K562 (cell line): ENCODE measurements at regions not wholly inside any gene's neighbourhood (a gene's known extent, or its start where the extent isn't known, plus 50 kb on each side); places are given as distances from the start of the nearest gene placed in this dataset.

Source experiments
- CTCF ChIP-seq, 3 experiments: IDR thresholded peaks in 2 of 3; conservative IDR thresholded peaks in 1 of 3; 2 replicates each; pipeline ENCODE4 v1.5.1; 2011 to 2012; ENCODE audit warnings: low read length in 3 of 3, mild to moderate bottlenecking in 3 of 3, control low read depth in 2 of 3, improper control_type of control experiment in 1 of 3, inconsistent platforms in 1 of 3, low read depth in 1 of 3, mixed read lengths in 1 of 3, moderate library complexity in 1 of 3; ENCODE audit not compliant: insufficient read depth in 2 of 3
- HDAC2 ChIP-seq: fragments of 450-650 bp; IDR thresholded peaks from 2 replicates; pipeline ENCODE4 v1.6.1; 2016; ENCODE audit warnings: mild to moderate bottlenecking
- POLR2H ChIP-seq: IDR thresholded peaks from 2 replicates; pipeline ENCODE4 v1.6.1; 2016; ENCODE audit warnings: missing genetic modification characterization, low read depth, mild to moderate bottlenecking, control low read depth, missing compliant biosample characterization, moderate library complexity
- RAD21 ChIP-seq, 2 experiments: fragments of 250-450 bp in 1 of 2; fragments of 450-650 bp in 1 of 2; sonication (Bioruptor Pico) in 1 of 2; formaldehyde crosslinking in 1 of 2; IDR thresholded peaks in 1 of 2; conservative IDR thresholded peaks in 1 of 2; 2 replicates each; pipeline versions ENCODE4 v1.4.0 to v1.8.0; 2020 to 2022; ENCODE audit warnings: mild to moderate bottlenecking in 2 of 2, moderate library complexity in 1 of 2
- ZNF146 ChIP-seq: IDR thresholded peaks from one replicate; pipeline ENCODE4 v1.6.1; 2018; ENCODE audit warnings: missing compliant biosample characterization; ENCODE audit not compliant: unreplicated experiment
- ZNF639 ChIP-seq, 2 experiments: fragments of 200-800 bp in 1 of 2; sonication (Bioruptor generic) in 1 of 2; sonication (generic) in 1 of 2; formaldehyde crosslinking in 1 of 2; IDR thresholded peaks in 1 of 2; conservative IDR thresholded peaks in 1 of 2; 2 replicates each; pipeline versions ENCODE4 v1.5.0 to v1.6.1; 2016 to 2020; ENCODE audit warnings: missing compliant biosample characterization in 1 of 2, missing genetic modification characterization in 1 of 2, missing genetic modification reagents in 1 of 2
- ZSCAN32 ChIP-seq: fragments of 450-650 bp; formaldehyde crosslinking; IDR thresholded peaks from 2 replicates; pipeline ENCODE4 v1.4.0; 2020; ENCODE audit warnings: mild to moderate bottlenecking, moderate library complexity

DNA sequence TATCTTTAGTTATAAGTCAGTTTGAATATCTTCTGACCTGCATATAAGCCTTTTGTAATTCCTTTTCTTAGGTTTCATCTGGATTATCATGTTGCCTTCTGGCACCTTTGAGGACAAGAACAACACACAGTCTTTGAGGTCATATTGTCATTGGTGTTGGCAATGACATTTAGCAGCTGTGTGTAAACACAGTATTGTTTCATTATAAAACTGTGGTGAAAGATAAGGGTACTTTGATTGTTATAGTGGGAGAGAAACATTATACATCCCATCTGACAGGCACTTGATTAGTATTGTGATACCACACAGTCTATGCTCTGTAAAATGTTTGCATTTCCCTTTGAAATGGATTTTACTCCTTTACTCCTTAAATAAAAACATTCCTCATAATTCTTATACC lies 313.5 kb downstream of the RPRM start:
- TF ChIP-seq ZNF639 (CRISPR knock-in tag; conservative IDR thresholded peaks at IDR 0.05 in 1 of 2, IDR thresholded peaks at IDR 0.05 in 1 of 2) (no peak), ZSCAN32 (CRISPR knock-in tag) (no peak), HDAC2 (no peak), ZNF146 (CRISPR knock-in tag) (no peak), CTCF (IDR thresholded peaks at IDR 0.05 in 2 of 3, conservative IDR thresholded peaks at IDR 0.05 in 1 of 3; ENCODE audit: insufficient read depth in 2 of 3, low read depth in 1 of 3, low read length in 3 of 3) (no peak), RAD21 (CRISPR knock-in tag; conservative IDR thresholded peaks at IDR 0.05 in 1 of 2, IDR thresholded peaks at IDR 0.05 in 1 of 2) (no peak), POLR2H (tag) (no peak)
